ENCODE measurements at regions not wholly inside any gene's neighbourhood (a gene's known extent, or its start where the extent isn't known, plus 50 kb on each side); places are given as distances from the start of the nearest gene placed in this dataset.

DNA sequence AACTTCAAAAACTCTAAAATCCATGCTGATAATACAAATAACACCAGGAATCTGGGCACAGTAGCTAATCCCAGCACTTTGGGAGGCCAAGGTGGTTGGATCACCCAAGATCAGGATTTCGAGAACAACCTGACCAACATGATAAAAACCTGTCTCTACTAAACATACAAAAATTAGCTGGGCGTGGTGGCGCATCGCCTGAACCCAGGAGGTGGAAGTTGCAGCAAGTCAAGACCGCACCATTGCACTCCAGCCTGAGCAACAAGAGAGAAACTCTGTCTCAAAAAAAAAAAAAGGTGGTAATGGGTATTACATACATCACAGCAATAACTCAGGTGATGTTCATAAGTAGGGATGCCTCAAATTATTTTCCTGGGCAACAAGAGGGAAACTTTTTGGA, 315.0 kb upstream of the MEOX2 start:
- DNase-seq (ENCODE audit: low read depth): no peak

DNA sequence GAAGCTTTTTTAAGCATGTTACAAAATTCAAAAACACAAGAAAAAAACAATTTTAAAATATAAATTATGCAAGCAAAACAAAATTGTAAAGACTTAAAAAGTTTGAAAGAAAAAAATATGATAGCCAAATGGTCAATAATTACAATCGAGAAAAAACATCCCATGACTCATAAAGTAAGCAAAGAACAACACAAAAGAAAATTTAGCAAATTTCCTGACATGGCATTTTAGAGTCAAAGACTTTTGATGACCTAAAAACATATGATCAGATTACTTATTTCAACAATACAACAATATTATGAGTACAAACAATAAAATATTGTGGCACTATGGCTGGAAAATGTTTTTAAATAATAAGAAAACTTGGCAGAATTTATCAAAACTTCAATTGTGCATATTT, 312.1 kb upstream of the MEOX2 start:
- no peak for DNase-seq (ENCODE audit: low read depth)

DNA sequence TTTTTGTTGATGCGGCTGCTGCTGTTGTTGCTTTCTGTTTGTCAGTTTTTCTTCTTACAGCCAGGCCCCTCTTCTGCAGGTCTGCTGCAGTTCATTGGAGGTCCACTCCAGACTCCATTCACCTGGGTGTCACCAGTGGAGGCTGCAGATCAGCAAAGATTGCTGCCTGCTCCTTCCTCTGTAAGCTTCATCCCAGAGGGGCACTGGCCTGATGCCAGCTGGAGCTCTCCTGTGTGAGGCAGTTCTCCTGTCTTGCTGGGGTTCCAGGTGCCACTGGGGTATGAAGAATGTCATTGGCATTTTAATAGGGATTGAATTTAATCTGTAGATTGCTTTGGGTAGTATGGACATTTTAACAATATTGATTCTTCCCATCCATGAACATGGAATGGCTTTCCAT, 308.5 kb upstream of the MEOX2 start:
- DNase-seq (ENCODE audit: low read depth): no peak

DNA sequence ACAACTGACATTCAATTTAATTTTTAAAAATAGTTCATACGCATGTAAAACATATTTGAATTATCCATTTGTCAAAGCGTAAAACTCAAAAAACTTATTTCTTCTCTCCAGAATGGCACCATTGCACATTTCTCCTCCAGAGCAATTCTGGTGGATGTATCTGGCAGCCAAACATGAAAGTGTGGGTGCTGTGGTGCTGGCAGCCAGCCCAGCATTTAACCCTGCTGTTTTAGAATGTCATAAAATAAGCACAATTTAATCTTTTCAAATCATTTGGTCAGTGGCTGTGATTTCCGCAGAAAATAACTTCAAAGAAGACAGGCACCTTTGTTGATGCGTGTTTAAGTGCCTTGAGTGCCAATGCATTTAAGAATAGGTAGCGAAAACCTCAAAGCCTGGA, 302.7 kb upstream of the MEOX2 start:
- DNase-seq (ENCODE audit: low read depth): no peak

GRCh38 chr7:15985587-15986384, 299.3 kb upstream of the MEOX2 start:
- DNase-seq (ENCODE audit: low read depth): no peak

- peak; percentile 46 for DNase-seq (ENCODE audit: low read depth)
Measured at GRCh38 chr7:15977663-15978062, 291.2 kb upstream of the MEOX2 start.

GRCh38 chr7:15972862-15973275, 286.4 kb upstream of the MEOX2 start:
- DNase-seq (ENCODE audit: low read depth): no peak

- DNase-seq (ENCODE audit: low read depth): no peak
Measured at GRCh38 chr7:15967551-15967950, 281.1 kb upstream of the MEOX2 start.

- DNase-seq (ENCODE audit: low read depth): no peak
Measured at GRCh38 chr7:15967121-15967520, 280.6 kb upstream of the MEOX2 start.

- no peak for DNase-seq (ENCODE audit: low read depth)
Measured at GRCh38 chr7:15963206-15963605, 276.7 kb upstream of the MEOX2 start.

GRCh38 chr7:15954671-15955354, 268.3 kb upstream of the MEOX2 start:
- DNase-seq (ENCODE audit: low read depth): no peak

DNA sequence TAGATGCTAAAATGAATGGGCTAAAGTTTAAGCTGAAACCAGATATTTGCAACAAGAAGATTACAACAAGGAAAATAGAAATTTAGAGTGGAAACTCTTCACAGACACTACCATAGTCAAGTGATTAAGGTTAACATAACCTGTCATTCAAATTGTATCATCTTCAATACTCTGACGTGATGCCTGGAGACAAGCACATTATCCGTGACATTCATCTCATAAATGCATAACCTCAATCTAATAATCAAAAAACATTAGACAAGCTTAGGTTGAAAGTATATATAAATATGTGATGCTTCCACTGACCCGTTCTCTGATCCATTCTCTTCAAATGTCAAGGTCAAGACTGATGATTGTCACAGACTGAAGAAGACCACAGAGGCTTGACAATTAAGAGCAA, 263.8 kb upstream of the MEOX2 start:
- no peak for DNase-seq (ENCODE audit: low read depth)

- peak; percentile 20 for DNase-seq (ENCODE audit: low read depth)
Measured at GRCh38 chr7:15947754-15948153, 261.3 kb upstream of the MEOX2 start.

DNA sequence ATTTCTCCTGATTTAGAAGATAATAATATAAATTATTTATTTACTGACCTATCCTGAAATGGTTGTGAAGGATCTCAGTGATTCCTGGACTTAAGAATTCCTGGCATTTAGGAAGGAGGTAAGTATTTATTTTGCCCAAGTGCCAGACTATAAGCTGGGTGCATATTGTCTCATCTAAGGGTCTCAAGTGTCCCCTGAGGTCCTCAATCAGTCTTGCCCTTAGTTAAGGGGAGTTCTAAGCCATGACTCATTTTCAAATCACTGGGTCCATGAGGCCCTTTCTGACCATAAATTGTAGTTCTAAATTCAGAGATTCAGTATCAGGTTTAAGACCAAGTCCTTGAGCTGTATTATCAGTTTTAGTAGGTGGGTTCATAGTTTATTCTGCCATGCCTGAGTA, 251.6 kb upstream of the MEOX2 start:
- no peak for DNase-seq (ENCODE audit: low read depth)

- no peak for DNase-seq (ENCODE audit: low read depth)
Measured at GRCh38 chr7:15937571-15937970, 251.1 kb upstream of the MEOX2 start.

DNA sequence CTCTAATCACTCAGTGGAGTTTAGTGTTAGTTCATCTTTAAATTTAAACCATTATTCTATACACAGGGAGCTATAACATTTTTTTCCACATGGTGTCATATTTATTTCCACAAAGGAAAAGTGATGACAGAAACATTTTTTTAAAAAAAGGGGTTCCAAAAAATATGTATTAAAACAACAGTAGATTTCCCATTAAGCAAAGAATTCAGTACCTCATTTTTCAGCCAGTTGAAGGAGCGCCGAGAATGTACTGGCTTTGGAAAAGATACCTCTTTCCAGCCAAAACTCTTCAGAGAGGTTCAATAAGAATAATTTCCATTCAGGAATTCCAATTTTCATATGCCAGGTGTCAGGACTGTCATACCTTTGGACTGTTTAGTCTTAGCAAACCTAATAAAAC, 250.5 kb upstream of the MEOX2 start:
- DNase-seq (ENCODE audit: low read depth): no peak

- no peak for DNase-seq (ENCODE audit: low read depth)
Measured at GRCh38 chr7:15932318-15932717, 245.8 kb upstream of the MEOX2 start.

DNA sequence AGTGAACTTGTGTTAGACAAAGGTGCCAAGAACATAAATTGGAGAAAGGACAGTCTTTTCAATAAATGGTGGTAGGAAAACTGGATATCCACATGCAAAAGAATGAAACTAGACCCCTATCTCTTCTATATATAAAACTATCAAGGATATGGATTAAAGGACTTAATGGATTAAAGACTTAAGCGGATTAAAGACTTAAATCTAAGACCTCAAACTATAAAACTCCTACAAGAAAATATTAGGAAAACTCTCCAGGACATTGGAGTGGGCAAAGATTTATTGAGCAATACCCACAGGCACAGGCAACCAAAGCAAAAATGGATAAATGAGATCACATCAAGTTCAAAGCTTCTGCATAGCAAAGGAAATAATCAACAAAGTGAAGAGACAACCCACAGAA, 242.9 kb upstream of the MEOX2 start:
- DNase-seq (ENCODE audit: low read depth): no peak

- no peak for DNase-seq (ENCODE audit: low read depth)
Measured at GRCh38 chr7:15925608-15926007, 239.1 kb upstream of the MEOX2 start.

GRCh38 chr7:15924910-15925309, 238.4 kb upstream of the MEOX2 start:
- DNase-seq (ENCODE audit: low read depth): no peak

GRCh38 chr7:15922002-15922401, 235.5 kb upstream of the MEOX2 start:
- DNase-seq (ENCODE audit: low read depth): no peak

DNA sequence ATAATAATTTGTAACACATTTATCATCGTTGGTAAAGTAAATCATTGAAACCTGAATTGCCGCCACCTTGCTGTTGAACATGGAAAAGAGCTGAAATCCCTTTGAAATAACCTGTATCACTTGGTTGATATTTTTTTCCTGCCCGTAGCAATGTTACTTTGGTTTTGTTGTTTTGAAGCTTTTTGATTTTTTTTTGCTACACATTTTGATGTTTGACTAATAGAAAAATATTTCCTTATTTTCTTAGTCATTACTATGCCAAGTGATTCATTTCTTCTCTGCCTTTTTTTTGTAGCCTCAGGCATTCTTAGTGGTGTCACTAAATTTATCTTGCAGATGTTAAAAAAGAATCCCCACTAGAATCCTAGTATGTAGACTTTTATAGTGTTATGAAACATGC, 235.1 kb upstream of the MEOX2 start:
- DNase-seq (ENCODE audit: low read depth): peak; percentile 44

DNA sequence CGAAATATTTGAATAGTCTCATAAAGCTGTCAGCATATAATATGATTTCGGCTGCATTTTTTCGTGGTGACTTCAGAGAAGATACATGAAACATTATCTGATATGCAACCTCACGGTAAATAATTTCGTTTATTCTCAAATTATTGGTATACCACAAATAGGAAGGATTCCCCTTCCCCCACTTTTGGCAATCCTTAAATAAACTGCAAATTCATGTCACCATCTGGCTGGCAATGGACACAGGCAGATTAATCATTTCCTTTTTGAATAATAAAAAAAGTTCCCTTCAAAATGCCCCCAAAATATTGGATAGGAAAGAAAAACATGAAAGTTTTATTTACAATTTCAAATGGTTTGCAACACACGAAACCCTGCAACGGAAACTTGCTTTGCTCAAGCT, 234.5 kb upstream of the MEOX2 start:
- no peak for DNase-seq (ENCODE audit: low read depth)
